Upper lobe of left lung (tissue), 4 donors: ENCODE measurements at regions not wholly inside any gene's neighbourhood (a gene's known extent, or its start where the extent isn't known, plus 50 kb on each side); places are given as distances from the start of the nearest gene placed in this dataset.
"Not testable (repeated sequence)": the region's sequence is repeated elsewhere in the genome, so short reads cannot be mapped to it uniquely, and the experiment has no call there.

Experiments used
- POLR2A ChIP-seq, 4 donors: fragments of 450-650 bp; IDR thresholded peaks; one replicate each; pipeline ENCODE4 v1.5.1; 2016 to 2017; ENCODE audit warnings: antibody characterized with exemption in 4 of 4, mild to moderate bottlenecking in 2 of 4
- TF ChIP-seq, protein P1 (sequence below), 6 experiments: fragments of 450-650 bp in 4 of 6; fragments of 200-600 bp in 2 of 6; sonication (generic) in 2 of 6; IDR thresholded peaks; one replicate each; pipeline ENCODE4 v1.5.1; 2016 to 2019; ENCODE audit warnings: antibody characterized with exemption in 6 of 6

DNA sequence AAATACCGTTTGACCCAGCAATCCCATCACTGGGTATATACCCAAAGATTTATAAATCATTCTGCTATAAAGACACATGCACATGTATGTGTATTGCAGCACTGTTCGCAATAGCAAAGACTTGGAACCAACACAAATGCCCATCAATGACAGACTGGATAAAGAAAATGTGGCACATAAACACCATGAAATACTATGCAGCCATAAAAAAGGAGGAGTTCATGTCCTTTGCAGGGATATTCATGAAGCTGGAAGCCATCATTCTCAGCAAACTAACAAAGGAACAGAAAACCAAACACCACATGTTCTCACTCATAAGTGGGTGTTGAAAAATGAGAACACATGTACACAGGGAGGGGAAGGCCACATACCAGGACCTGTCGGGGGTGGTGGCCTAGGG lies 86.5 kb upstream of the FGGY start:
- TF ChIP-seq, protein P1, sequence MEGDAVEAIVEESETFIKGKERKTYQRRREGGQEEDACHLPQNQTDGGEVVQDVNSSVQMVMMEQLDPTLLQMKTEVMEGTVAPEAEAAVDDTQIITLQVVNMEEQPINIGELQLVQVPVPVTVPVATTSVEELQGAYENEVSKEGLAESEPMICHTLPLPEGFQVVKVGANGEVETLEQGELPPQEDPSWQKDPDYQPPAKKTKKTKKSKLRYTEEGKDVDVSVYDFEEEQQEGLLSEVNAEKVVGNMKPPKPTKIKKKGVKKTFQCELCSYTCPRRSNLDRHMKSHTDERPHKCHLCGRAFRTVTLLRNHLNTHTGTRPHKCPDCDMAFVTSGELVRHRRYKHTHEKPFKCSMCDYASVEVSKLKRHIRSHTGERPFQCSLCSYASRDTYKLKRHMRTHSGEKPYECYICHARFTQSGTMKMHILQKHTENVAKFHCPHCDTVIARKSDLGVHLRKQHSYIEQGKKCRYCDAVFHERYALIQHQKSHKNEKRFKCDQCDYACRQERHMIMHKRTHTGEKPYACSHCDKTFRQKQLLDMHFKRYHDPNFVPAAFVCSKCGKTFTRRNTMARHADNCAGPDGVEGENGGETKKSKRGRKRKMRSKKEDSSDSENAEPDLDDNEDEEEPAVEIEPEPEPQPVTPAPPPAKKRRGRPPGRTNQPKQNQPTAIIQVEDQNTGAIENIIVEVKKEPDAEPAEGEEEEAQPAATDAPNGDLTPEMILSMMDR (IDR thresholded peaks at IDR 0.05), result not testable (repeated sequence)
- TF ChIP-seq POLR2A (IDR thresholded peaks at IDR 0.05), result not testable (repeated sequence)
